GM23338 (cell line): ENCODE measurements at regions not wholly inside any gene's neighbourhood (a gene's known extent, or its start where the extent isn't known, plus 50 kb on each side); places are given as distances from the start of the nearest gene placed in this dataset.

Source experiments
- CREB1 ChIP-seq: fragments of 250-450 bp; sonication (Bioruptor Pico); IDR thresholded peaks from 2 replicates; pipeline ENCODE4 v1.5.0; 2020; ENCODE audit warnings: low read depth, mild to moderate bottlenecking, moderate library complexity
- CTCF ChIP-seq, 2 experiments: fragments of 200-600 bp in 1 of 2; sonication (generic) in 1 of 2; conservative IDR thresholded peaks; 2 replicates each; pipeline versions ENCODE4 v1.5.1 to v1.6.1; 2016 to 2017; ENCODE audit warnings: antibody characterized with exemption in 2 of 2, low read depth in 2 of 2, mild to moderate bottlenecking in 2 of 2, moderate library complexity in 1 of 2
- EZH2phosphoT487 ChIP-seq: fragments of 200-600 bp; sonication (generic); IDR thresholded peaks from one replicate; pipeline ENCODE4 v1.8.1; 2018; ENCODE audit warnings: antibody characterized with exemption; ENCODE audit not compliant: unreplicated experiment
- POLR2AphosphoS5 ChIP-seq: IDR thresholded peaks from 2 replicates; pipeline ENCODE4 v1.6.1; 2016; ENCODE audit warnings: antibody characterized with exemption, low read depth
- REST ChIP-seq: IDR thresholded peaks from one replicate; pipeline ENCODE4 v1.6.1; 2018; ENCODE audit warnings: antibody characterized with exemption; ENCODE audit not compliant: unreplicated experiment

- TF ChIP-seq EZH2phosphoT487 (no peak), CTCF (conservative IDR thresholded peaks at IDR 0.05; ENCODE audit: low read depth in 2 of 2) (no peak), REST (no peak), CREB1 (CRISPR knock-in tag) (no peak), POLR2AphosphoS5 (no peak)
Measured at GRCh38 chr13:67916650-67917049, 686.5 kb upstream of the PCDH9 start.
